Neural crest cell (in vitro differentiated cells): ENCODE measurements at regions not wholly inside any gene's neighbourhood (a gene's known extent, or its start where the extent isn't known, plus 50 kb on each side); places are given as distances from the start of the nearest gene placed in this dataset.

Experiments
- DNase-seq: peaks from one replicate; pipeline ENCODE4 v3.0.0; 2021; ENCODE audit warnings: low read depth, mixed read lengths, low spot score
- H3K27ac Mint-ChIP-seq: one replicate; pipeline ENCODE4 v1.8.0; 2021; ENCODE audit warnings: mild to moderate bottlenecking, mixed read lengths; ENCODE audit not compliant: unreplicated experiment
- H3K27me3 Mint-ChIP-seq: 2 replicates; pipeline ENCODE4 v1.8.0; 2021; ENCODE audit warnings: low read depth, mild to moderate bottlenecking, mixed read lengths
- H3K36me3 Mint-ChIP-seq: 2 replicates; pipeline ENCODE4 v1.8.0; 2021; ENCODE audit warnings: low read depth, mild to moderate bottlenecking, mixed read lengths
- H3K4me1 Mint-ChIP-seq: 2 replicates; pipeline ENCODE4 v1.8.0; 2021; ENCODE audit warnings: mixed read lengths
- H3K4me3 Mint-ChIP-seq: one replicate; pipeline ENCODE4 v1.8.0; 2021; ENCODE audit warnings: mild to moderate bottlenecking, mixed read lengths
- H3K9me3 Mint-ChIP-seq: 2 replicates; pipeline ENCODE4 v1.8.0; 2021; ENCODE audit warnings: mixed read lengths
- TF ChIP-seq, protein P1 (sequence below): fragments of 200-600 bp; sonication (generic); conservative IDR thresholded peaks from 2 replicates; pipeline ENCODE4 v1.5.0; 2021; ENCODE audit warnings: antibody characterized with exemption, mild to moderate bottlenecking

DNA sequence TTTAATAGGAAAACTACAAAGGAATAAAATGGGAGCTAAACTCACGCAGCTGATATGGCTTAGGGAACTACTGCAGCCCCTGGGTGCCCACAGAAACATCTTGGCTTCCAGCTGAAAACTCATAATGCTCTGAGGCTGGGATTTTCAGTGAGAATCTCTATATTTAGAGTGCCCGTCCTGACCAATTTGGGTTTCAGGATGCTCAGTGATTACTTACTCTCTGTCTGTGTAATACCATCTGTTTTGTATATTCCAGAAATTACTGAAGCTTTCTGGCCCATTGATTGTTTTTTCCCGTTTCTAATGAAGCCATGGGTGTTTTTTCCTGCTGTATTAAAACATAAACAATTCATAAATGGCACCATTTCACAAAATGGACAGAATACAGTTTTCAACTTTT is 50.6 kb upstream of the ZNF385D start:
- Mint-ChIP-seq H3K4me1 (no peaks in the 10 kb centered on the region), H3K4me3 (no peak overlapping the region), H3K27ac (no peak overlapping the region), H3K9me3 (peaks cover 8% of the 10 kb centered on the region), H3K36me3 (no peaks in the 10 kb centered on the region), H3K27me3 (no peaks in the 10 kb centered on the region)
- TF ChIP-seq, protein P1, sequence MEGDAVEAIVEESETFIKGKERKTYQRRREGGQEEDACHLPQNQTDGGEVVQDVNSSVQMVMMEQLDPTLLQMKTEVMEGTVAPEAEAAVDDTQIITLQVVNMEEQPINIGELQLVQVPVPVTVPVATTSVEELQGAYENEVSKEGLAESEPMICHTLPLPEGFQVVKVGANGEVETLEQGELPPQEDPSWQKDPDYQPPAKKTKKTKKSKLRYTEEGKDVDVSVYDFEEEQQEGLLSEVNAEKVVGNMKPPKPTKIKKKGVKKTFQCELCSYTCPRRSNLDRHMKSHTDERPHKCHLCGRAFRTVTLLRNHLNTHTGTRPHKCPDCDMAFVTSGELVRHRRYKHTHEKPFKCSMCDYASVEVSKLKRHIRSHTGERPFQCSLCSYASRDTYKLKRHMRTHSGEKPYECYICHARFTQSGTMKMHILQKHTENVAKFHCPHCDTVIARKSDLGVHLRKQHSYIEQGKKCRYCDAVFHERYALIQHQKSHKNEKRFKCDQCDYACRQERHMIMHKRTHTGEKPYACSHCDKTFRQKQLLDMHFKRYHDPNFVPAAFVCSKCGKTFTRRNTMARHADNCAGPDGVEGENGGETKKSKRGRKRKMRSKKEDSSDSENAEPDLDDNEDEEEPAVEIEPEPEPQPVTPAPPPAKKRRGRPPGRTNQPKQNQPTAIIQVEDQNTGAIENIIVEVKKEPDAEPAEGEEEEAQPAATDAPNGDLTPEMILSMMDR: no peak
- DNase-seq: no peak

DNA sequence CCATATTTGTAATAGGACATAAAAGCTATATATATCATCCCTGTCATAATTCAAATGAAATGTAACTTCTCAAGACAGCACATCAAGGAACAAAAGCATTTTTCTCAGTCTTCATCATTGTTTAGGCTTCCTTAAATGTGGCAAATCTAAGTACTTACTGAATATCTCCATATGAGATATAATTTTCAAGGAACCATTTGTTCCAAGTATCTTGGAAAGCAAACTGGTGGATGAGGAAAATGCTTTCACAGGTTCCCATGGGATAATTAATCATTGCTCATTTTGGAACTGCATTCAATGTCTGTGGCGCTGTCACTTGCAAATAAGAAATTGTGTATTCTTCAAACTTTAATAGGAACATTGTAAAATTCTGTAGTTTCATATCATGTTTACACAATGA is 52.6 kb upstream of the ZNF385D start:
- Mint-ChIP-seq H3K27ac (no peak overlapping the region), H3K4me3 (no peak overlapping the region), H3K4me1 (peaks cover 3% of the 10 kb centered on the region), H3K27me3 (no peaks in the 10 kb centered on the region), H3K9me3 (peaks cover 3% of the 10 kb centered on the region), H3K36me3 (no peaks in the 10 kb centered on the region)
- DNase-seq: no peak
- TF ChIP-seq, protein P1: no peak

DNA sequence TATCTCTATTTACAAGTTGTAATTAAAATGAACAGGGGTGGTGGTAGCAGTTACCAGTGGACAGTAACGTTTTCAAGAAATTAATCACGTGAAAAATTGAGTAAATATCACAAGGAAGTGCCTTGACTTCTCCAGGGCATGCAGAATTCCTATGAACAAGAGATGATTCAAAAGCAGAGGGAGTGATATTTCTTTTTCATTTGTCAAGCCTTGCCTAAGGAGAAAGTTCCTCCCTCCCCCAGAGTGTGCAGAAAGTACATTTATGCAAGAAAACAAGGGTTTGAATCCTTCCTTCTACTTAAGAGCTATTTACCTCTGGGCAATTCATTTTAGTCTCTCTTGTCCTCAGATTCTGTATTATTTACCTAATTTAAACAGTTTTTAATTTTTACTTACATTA is 53.3 kb upstream of the ZNF385D start:
- no peaks in the 10 kb centered on the region for H3K27me3 Mint-ChIP-seq
- H3K9me3 Mint-ChIP-seq: peaks cover 1% of the 10 kb centered on the region
- TF ChIP-seq, protein P1: no peak
- H3K36me3 Mint-ChIP-seq: no peaks in the 10 kb centered on the region
- H3K4me3 Mint-ChIP-seq: no peak overlapping the region
- no peak overlapping the region for H3K27ac Mint-ChIP-seq
- DNase-seq: no peak
- peaks cover 4% of the 10 kb centered on the region for H3K4me1 Mint-ChIP-seq

- Mint-ChIP-seq H3K9me3 (no peaks in the 10 kb centered on the region), H3K4me1 (peaks cover 4% of the 10 kb centered on the region), H3K27me3 (no peaks in the 10 kb centered on the region), H3K27ac (no peak overlapping the region), H3K36me3 (no peaks in the 10 kb centered on the region), H3K4me3 (no peak overlapping the region)
- TF ChIP-seq, protein P1: no peak
- no peak for DNase-seq
These were observed 55.7 kb upstream of the ZNF385D start for GRCh38 chr3:21806733-21807132.

- H3K4me3 Mint-ChIP-seq: no peak overlapping the region
- TF ChIP-seq, protein P1: no peak
- peaks cover 6% of the 10 kb centered on the region for H3K4me1 Mint-ChIP-seq
- no peaks in the 10 kb centered on the region for H3K9me3 Mint-ChIP-seq
- H3K27me3 Mint-ChIP-seq: peaks cover 48% of the 10 kb centered on the region
- no peak overlapping the region for H3K27ac Mint-ChIP-seq
- H3K36me3 Mint-ChIP-seq: no peaks in the 10 kb centered on the region
- no peak for DNase-seq
These were observed 74.7 kb upstream of the ZNF385D start for GRCh38 chr3:21825684-21826083.

- peaks cover 6% of the 10 kb centered on the region for H3K4me1 Mint-ChIP-seq
- TF ChIP-seq, protein P1: no peak
- no peak overlapping the region for H3K27ac Mint-ChIP-seq
- H3K27me3 Mint-ChIP-seq: peaks cover 52% of the 10 kb centered on the region
- DNase-seq: no peak
- no peak overlapping the region for H3K4me3 Mint-ChIP-seq
- no peaks in the 10 kb centered on the region for H3K36me3 Mint-ChIP-seq
- H3K9me3 Mint-ChIP-seq: no peaks in the 10 kb centered on the region
These were observed 75.4 kb upstream of the ZNF385D start for GRCh38 chr3:21826416-21826815.
